ENCODE measurements at regions not wholly inside any gene's neighbourhood (a gene's known extent, or its start where the extent isn't known, plus 50 kb on each side); places are given as distances from the start of the nearest gene placed in this dataset.

DNA sequence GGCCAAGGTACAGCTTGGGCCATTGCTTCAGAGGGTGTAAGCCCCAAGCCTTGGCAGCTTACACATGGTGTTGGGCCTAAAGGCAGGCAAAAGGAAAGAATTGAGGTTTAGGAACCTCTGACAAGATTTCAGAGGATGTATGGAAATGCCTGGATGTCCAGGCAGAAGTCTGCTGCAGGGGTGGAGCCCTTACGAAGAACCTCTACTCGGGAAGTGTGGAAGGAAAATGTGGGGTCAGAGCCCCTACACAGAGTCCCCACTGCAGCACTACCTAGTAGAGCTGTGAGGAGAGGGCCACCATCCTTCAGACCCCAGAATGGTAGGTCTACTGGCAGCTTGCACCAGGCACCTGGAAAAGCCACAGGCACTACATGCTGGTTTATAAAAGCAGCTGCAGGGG, 124.2 kb downstream of the RPIA start:
- H3K27ac Mint-ChIP-seq: no peak overlapping the region
- no peak overlapping the region for H4K8ac ChIP-seq (replicated peaks; ENCODE audit: insufficient read length, low read depth, low read length)
- no peak overlapping the region for H3T11ph ChIP-seq (ENCODE audit: low read length)

More for the DNA sequence above, 124.2 kb downstream of the RPIA start:
- Histone ChIP-seq H3K9ac (ENCODE audit: extremely low read depth, insufficient read length, low read length) (no peak overlapping the region), H2AK5ac (ENCODE audit: insufficient read length, low read length) (no peak overlapping the region), H3K56ac (ENCODE audit: insufficient read length, low read depth, low read length) (no peak overlapping the region), H4K20me1 (ENCODE audit: control insufficient read depth, insufficient read depth, insufficient read length) (no peaks in the 10 kb centered on the region), H2BK15ac (ENCODE audit: low read depth, low read length) (no peak overlapping the region), H3K79me2 (ENCODE audit: insufficient read depth, low read length) (no peaks in the 10 kb centered on the region), H3K9me3 (ENCODE audit: control insufficient read depth, low read depth, low read length) (peaks cover 28% of the 10 kb centered on the region), H3K23me2 (ENCODE audit: insufficient read length, low read depth, low read length, poor library complexity, severe bottlenecking) (no peaks in the 10 kb centered on the region), H3K27me3 (ENCODE audit: insufficient read depth, low read length) (no peaks in the 10 kb centered on the region), H3K4me1 (ENCODE audit: insufficient read depth, low read length) (no peaks in the 10 kb centered on the region), H2BK12ac (ENCODE audit: insufficient read length, low read depth, low read length) (no peak overlapping the region), H3K4ac (ENCODE audit: low read depth, low read length) (no peak overlapping the region), H2AFZ (ENCODE audit: low read length) (no peak overlapping the region), H2BK20ac (ENCODE audit: low read depth, low read length, poor library complexity, severe bottlenecking) (no peak overlapping the region), H2BK5ac (ENCODE audit: insufficient read length, low read length) (no peak overlapping the region), H3K23ac (ENCODE audit: insufficient read length, low read depth, low read length) (no peak overlapping the region), H3K79me1 (ENCODE audit: insufficient read depth, low read depth, low read length, poor library complexity, severe bottlenecking) (no peaks in the 10 kb centered on the region), H3K27ac (ENCODE audit: insufficient read length, low read depth, low read length) (no peak overlapping the region), H3K14ac (ENCODE audit: insufficient read depth, low read length) (no peak overlapping the region), H3K4me2 (ENCODE audit: insufficient read depth, insufficient read length, low read length) (no peak overlapping the region), H4K5ac (ENCODE audit: insufficient read length, low read depth, low read length) (no peak overlapping the region), H4K91ac (ENCODE audit: insufficient read length, low read depth, low read length) (no peak overlapping the region), H2BK120ac (ENCODE audit: low read depth, low read length, poor library complexity, severe bottlenecking) (no peak overlapping the region), H3K18ac (ENCODE audit: insufficient read length, low read depth, low read length) (no peak overlapping the region)
- no peaks in the 10 kb centered on the region; the same call in 1 of the 2 replicates for H3K27me3 Mint-ChIP-seq (ENCODE audit: low read depth)
- no CpG with 5 or more reads among the region's 2 CpGs for WGBS (ENCODE audit: extremely low coverage, insufficient read length, low lambda C conversion rate)
- no peak overlapping the region for H3K4me3 Mint-ChIP-seq
- peaks cover 75 to 81% of the 10 kb centered on the region in 2 experiments for H3K9me3 Mint-ChIP-seq
- no peak for DNase-seq
- TF ChIP-seq, protein P1, sequence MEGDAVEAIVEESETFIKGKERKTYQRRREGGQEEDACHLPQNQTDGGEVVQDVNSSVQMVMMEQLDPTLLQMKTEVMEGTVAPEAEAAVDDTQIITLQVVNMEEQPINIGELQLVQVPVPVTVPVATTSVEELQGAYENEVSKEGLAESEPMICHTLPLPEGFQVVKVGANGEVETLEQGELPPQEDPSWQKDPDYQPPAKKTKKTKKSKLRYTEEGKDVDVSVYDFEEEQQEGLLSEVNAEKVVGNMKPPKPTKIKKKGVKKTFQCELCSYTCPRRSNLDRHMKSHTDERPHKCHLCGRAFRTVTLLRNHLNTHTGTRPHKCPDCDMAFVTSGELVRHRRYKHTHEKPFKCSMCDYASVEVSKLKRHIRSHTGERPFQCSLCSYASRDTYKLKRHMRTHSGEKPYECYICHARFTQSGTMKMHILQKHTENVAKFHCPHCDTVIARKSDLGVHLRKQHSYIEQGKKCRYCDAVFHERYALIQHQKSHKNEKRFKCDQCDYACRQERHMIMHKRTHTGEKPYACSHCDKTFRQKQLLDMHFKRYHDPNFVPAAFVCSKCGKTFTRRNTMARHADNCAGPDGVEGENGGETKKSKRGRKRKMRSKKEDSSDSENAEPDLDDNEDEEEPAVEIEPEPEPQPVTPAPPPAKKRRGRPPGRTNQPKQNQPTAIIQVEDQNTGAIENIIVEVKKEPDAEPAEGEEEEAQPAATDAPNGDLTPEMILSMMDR (conservative IDR thresholded peaks at IDR 0.05): no peak
- H3K36me3 Mint-ChIP-seq (ENCODE audit: insufficient read depth in 1 of 3, low read depth in 3 of 3): peaks cover 14 to 22% (median 21%) of the 10 kb centered on the region in 3 experiments; a peak in 6 of 7 replicates
- no peaks in the 10 kb centered on the region for H3K4me1 Mint-ChIP-seq
